Stimulated activated CD4-positive, alpha-beta T cell treated with anti-CD3 and anti-CD28 coated beads, Interleukin-2, amount 100 ng/mL, for 4 hours (primary cell): ENCODE measurements at regions not wholly inside any gene's neighbourhood (a gene's known extent, or its start where the extent isn't known, plus 50 kb on each side); places are given as distances from the start of the nearest gene placed in this dataset.

Experiments
- DNase-seq: peaks from one replicate; pipeline ENCODE4 v3.0.0-alpha.2; 2020; ENCODE audit warnings: low read depth

- DNase-seq: no peak
Observed at GRCh38 chr12:89992668-89993451, 284.2 kb upstream of the ATP2B1 start.

- no peak for DNase-seq
Observed at GRCh38 chr12:89991807-89992590, 283.4 kb upstream of the ATP2B1 start.

GRCh38 chr12:89988188-89988915 is 279.7 kb upstream of the ATP2B1 start:
- DNase-seq: no peak

GRCh38 chr12:89985935-89986334 is 277.3 kb upstream of the ATP2B1 start:
- no peak for DNase-seq

GRCh38 chr12:89984846-89985245 is 276.2 kb upstream of the ATP2B1 start:
- DNase-seq: no peak

GRCh38 chr12:89983622-89984021 is 275.0 kb upstream of the ATP2B1 start:
- no peak for DNase-seq

- DNase-seq: no peak
Observed at GRCh38 chr12:89980236-89980635, 271.6 kb upstream of the ATP2B1 start.

GRCh38 chr12:89977405-89978085 is 268.9 kb upstream of the ATP2B1 start:
- no peak for DNase-seq

- DNase-seq: no peak
Observed at GRCh38 chr12:89976866-89977265, 268.2 kb upstream of the ATP2B1 start.

- no peak for DNase-seq
Observed at GRCh38 chr12:89975574-89975973, 266.9 kb upstream of the ATP2B1 start.

GRCh38 chr12:89971880-89972279 is 263.2 kb upstream of the ATP2B1 start:
- DNase-seq: no peak

GRCh38 chr12:89970722-89971121 is 262.1 kb upstream of the ATP2B1 start:
- DNase-seq: no peak

- DNase-seq: no peak
Observed at GRCh38 chr12:89969093-89969492, 260.5 kb upstream of the ATP2B1 start.

GRCh38 chr12:89968151-89968700 is 259.6 kb upstream of the ATP2B1 start:
- DNase-seq: no peak

- no peak for DNase-seq
Observed at GRCh38 chr12:89966495-89967240, 258.0 kb upstream of the ATP2B1 start.

GRCh38 chr12:89965993-89966392 is 257.4 kb upstream of the ATP2B1 start:
- DNase-seq: no peak

- DNase-seq: no peak
Observed at GRCh38 chr12:89962648-89963047, 254.0 kb upstream of the ATP2B1 start.

GRCh38 chr12:89960607-89961394 is 252.2 kb upstream of the ATP2B1 start:
- DNase-seq: no peak

GRCh38 chr12:89960011-89960507 is 251.4 kb upstream of the ATP2B1 start:
- DNase-seq: no peak

- DNase-seq: no peak
Observed at GRCh38 chr12:89959179-89959578, 250.5 kb upstream of the ATP2B1 start.
